Right lobe of liver (tissue), 6 donors: ENCODE measurements at regions not wholly inside any gene's neighbourhood (a gene's known extent, or its start where the extent isn't known, plus 50 kb on each side); places are given as distances from the start of the nearest gene placed in this dataset.

Source experiments
- ATAC-seq, 4 donors: fragments of 200-7000 bp; cut with Tn5 transposase; one replicate each; pipeline ENCODE4 v1.9.1; 2020; ENCODE audit warnings: mild to moderate bottlenecking in 4 of 4, moderate library complexity in 4 of 4
- DNase-seq, 3 donors: peaks; one replicate each; pipeline ENCODE4 v3.0.0-alpha.2; 2020
- H3K27ac ChIP-seq, 3 donors: fragments of 200-600 bp; one replicate each; pipeline ENCODE4 v1.8.0; 2022
- H3K27me3 ChIP-seq, 2 donors: fragments of 200-600 bp; one replicate each; pipeline ENCODE4 v1.8.0; 2022
- H3K36me3 ChIP-seq, 4 donors: fragments of 200-600 bp; sonication (generic) in 1 of 4; one replicate each; pipeline versions ENCODE4 v1.5.1 to v1.8.0; 2017 to 2022; ENCODE audit warnings: control low read depth in 1 of 4
- H3K4me1 ChIP-seq, 4 donors: fragments of 200-600 bp; sonication (generic) in 1 of 4; one replicate each; pipeline versions ENCODE4 v1.5.1 to v1.8.0; 2017 to 2022; ENCODE audit warnings: control low read depth in 1 of 4
- H3K4me3 ChIP-seq, 3 donors: fragments of 200-600 bp; one replicate each; pipeline ENCODE4 v1.8.0; 2022
- H3K9me3 ChIP-seq, 4 donors: fragments of 200-600 bp; sonication (generic) in 1 of 4; one replicate each; pipeline versions ENCODE4 v1.5.1 to v1.8.0; 2017 to 2022; ENCODE audit warnings: control low read depth in 1 of 4
- POLR2A ChIP-seq: fragments of 450-650 bp; IDR thresholded peaks from one replicate; pipeline ENCODE4 v1.6.1; 2017; ENCODE audit warnings: antibody characterized with exemption, mild to moderate bottlenecking
- WGBS: methylation state at CpG from one replicate; pipeline ENCODE4 v1.1.6; 2018; ENCODE audit warnings: low coverage, low lambda C conversion rate; ENCODE audit not compliant: insufficient coverage; ENCODE audit errors: missing lambda C conversion rate; 5-methylcytosine and 5-hydroxymethylcytosine counted together
- intact Hi-C, 2 donors: fragments of 100-400 bp; cut with DNase I; formaldehyde crosslinking; loops; one replicate each; pipeline versions ENCODE4 v1.11.2 to v1.14.1; 2022
- TF ChIP-seq, protein P1 (sequence below), 4 donors: fragments of 200-600 bp in 3 of 4; fragments of 450-650 bp in 1 of 4; IDR thresholded peaks; one replicate each; pipeline versions ENCODE4 v1.5.1 to v1.8.0; 2016 to 2022; ENCODE audit warnings: antibody characterized with exemption in 4 of 4, mild to moderate bottlenecking in 2 of 4
- donor health status: DM: no; HTN: yes; CAD: no.
- donor health status: DM: no; HTN: no; CAD: no.
- donor health status: DM: no; HTN: no; CAD: no.
- donor health status: DM: no; HTN: yes; CAD: no.
- donor health status: DM: no; HTN: yes; CAD: no.

DNA sequence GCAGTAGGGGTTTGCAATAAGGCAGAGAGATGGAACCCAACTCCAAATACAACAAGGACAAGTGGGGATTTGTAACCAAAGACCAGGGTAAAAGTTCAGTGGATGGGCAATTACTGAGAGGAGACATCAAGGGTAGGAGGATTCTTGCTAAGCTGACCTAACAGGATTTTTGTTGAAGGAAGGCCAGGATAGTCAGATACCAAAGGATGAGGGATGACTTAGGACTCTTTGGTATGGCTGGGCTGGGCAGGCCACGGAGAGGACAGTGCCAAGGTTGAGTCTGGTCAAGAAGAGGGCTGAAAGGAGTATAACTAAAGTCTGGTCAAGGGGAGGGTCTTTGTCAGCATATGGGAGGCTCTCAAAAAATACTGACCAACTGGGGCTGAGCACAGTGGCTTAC lies 85.3 kb upstream of the UBE2E2 start:
- TF ChIP-seq, protein P1, sequence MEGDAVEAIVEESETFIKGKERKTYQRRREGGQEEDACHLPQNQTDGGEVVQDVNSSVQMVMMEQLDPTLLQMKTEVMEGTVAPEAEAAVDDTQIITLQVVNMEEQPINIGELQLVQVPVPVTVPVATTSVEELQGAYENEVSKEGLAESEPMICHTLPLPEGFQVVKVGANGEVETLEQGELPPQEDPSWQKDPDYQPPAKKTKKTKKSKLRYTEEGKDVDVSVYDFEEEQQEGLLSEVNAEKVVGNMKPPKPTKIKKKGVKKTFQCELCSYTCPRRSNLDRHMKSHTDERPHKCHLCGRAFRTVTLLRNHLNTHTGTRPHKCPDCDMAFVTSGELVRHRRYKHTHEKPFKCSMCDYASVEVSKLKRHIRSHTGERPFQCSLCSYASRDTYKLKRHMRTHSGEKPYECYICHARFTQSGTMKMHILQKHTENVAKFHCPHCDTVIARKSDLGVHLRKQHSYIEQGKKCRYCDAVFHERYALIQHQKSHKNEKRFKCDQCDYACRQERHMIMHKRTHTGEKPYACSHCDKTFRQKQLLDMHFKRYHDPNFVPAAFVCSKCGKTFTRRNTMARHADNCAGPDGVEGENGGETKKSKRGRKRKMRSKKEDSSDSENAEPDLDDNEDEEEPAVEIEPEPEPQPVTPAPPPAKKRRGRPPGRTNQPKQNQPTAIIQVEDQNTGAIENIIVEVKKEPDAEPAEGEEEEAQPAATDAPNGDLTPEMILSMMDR (IDR thresholded peaks at IDR 0.05): no peak
- no peak for TF ChIP-seq POLR2A
- Histone ChIP-seq H3K27me3 (no peaks in the 10 kb centered on the region), H3K4me3 (no peak overlapping the region), H3K27ac (no peak overlapping the region), H3K9me3 (no peaks in the 10 kb centered on the region), H3K36me3 (no peaks in the 10 kb centered on the region), H3K4me1 (no peaks in the 10 kb centered on the region)
- no peak for ATAC-seq
- intact Hi-C loops: no loop called here
- WGBS: no CpG with 5 or more reads among the region's 1 CpG
- no peak for DNase-seq

DNA sequence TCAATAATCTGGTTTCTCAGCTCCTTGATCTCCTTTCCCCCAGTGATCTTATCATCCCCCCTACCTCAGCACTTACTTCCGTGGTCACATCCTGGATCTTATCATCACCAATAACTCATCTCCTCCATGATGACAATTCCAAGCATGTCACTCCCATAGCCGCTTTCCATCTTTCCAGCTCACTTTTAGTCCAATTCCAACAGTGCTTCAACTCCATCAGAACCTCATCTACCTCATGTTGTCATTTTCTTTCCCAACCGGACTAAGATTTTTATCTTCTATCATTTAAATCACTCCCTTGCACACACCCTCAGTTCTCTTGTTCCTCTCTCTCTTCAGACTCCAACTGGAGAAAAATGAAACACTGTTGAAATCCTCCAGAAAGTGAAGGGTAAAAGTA lies 75.9 kb upstream of the UBE2E2 start:
- 86% methylated on average over 3 of the region's 3 CpGs for WGBS
- H3K27me3 ChIP-seq: no peaks in the 10 kb centered on the region
- H3K27ac ChIP-seq: no peak overlapping the region
- H3K4me3 ChIP-seq: no peak overlapping the region
- no peak for TF ChIP-seq POLR2A
- TF ChIP-seq, protein P1 (IDR thresholded peaks at IDR 0.05): no peak
- no peaks in the 10 kb centered on the region for H3K4me1 ChIP-seq
- no peaks in the 10 kb centered on the region for H3K36me3 ChIP-seq
- ATAC-seq (no peak), DNase-seq (no peak)
- intact Hi-C loops: no loop called here
- H3K9me3 ChIP-seq: no peaks in the 10 kb centered on the region

DNA sequence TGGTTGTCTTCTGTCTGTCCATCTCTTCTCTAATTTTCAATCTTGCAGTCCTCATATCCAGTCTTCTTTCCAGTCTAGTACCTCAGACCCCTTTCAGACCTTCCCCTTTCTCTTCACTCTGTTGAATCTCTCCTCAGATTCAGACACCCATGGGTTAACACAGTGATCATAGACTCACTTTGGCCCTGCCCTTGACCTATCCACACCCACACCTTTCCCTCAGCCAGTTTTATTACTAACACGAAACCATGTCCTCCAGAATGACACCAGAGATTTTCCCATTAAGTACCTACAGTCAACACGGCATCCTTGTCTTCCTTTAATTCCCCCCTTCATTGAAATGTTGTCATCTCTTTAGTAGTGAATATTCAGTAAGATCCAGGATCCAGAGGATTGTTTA lies 74.5 kb upstream of the UBE2E2 start:
- no peak for DNase-seq
- intact Hi-C loops: no loop called here
- Histone ChIP-seq H3K36me3 (no peaks in the 10 kb centered on the region), H3K9me3 (no peaks in the 10 kb centered on the region), H3K4me3 (no peak overlapping the region), H3K4me1 (no peaks in the 10 kb centered on the region), H3K27me3 (no peaks in the 10 kb centered on the region), H3K27ac (no peak overlapping the region)
- no peak for ATAC-seq
- TF ChIP-seq POLR2A: no peak
- TF ChIP-seq, protein P1 (IDR thresholded peaks at IDR 0.05): no peak
- 60% methylated on average over 2 of the region's 2 CpGs for WGBS

DNA sequence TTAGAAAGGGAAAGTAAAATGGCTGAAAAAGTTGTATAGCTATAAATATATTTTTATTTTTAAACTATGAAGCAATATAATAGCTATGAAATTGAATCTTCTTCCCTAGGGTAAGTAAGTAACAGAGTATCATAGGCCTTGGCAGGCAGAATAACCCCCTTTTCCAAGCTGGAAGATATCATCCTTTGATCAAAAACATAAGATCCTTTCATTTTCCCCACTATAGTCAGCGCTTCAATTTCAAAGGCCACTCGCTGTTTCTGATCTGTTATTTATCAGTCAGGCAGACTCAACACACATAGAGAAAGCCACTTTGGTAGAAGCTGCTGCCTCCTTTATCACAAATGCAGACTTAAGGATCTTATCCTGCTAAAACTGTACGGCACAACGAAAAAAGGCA lies 74.0 kb upstream of the UBE2E2 start:
- H3K4me1 ChIP-seq: no peaks in the 10 kb centered on the region
- intact Hi-C loops: no loop called here
- H3K27me3 ChIP-seq: no peaks in the 10 kb centered on the region
- no peaks in the 10 kb centered on the region for H3K9me3 ChIP-seq
- 72% methylated on average over 4 of the region's 4 CpGs for WGBS
- H3K27ac ChIP-seq: no peak overlapping the region
- DNase-seq (no peak), ATAC-seq (no peak)
- no peaks in the 10 kb centered on the region for H3K36me3 ChIP-seq
- no peak overlapping the region for H3K4me3 ChIP-seq
- TF ChIP-seq POLR2A: no peak
- TF ChIP-seq, protein P1 (IDR thresholded peaks at IDR 0.05): no peak

DNA sequence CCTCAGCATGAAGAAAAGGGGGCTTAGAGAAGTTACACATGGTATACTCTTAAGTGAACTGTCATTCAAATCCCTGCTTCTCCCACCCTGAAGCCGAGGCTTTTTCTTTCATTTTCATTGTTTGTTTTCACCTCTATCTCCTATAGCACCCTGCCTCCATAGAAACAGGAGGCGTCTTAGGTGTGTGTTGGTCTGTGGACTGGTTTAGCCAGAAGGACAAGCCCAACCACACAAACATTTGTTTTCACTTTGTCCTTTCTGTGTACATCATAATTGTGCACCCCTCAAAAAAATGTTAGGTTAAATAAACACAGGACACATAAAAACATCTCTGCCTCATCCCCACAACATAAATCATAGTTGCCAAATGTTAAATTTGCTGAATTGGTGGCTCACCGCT lies 73.3 kb upstream of the UBE2E2 start:
- no peaks in the 10 kb centered on the region for H3K9me3 ChIP-seq
- H3K27me3 ChIP-seq: no peaks in the 10 kb centered on the region
- no peaks in the 10 kb centered on the region for H3K36me3 ChIP-seq
- intact Hi-C loops: no loop called here
- no peaks in the 10 kb centered on the region for H3K4me1 ChIP-seq
- no peak for DNase-seq
- WGBS: 39% methylated on average over 3 of the region's 3 CpGs
- H3K4me3 ChIP-seq: no peak overlapping the region
- no peak overlapping the region for H3K27ac ChIP-seq
- ATAC-seq: no peak
- TF ChIP-seq, protein P1 (IDR thresholded peaks at IDR 0.05): no peak
- TF ChIP-seq POLR2A: no peak
